DOHH2 (cell line): ENCODE measurements at regions not wholly inside any gene's neighbourhood (a gene's known extent, or its start where the extent isn't known, plus 50 kb on each side); places are given as distances from the start of the nearest gene placed in this dataset.

Source experiments
- CTCF ChIP-seq: fragments of 200-600 bp; sonication (generic); IDR thresholded peaks from one replicate; pipeline ENCODE4 v1.5.1; 2014; ENCODE audit warnings: antibody characterized with exemption, mild to moderate bottlenecking, low read depth, low read length; ENCODE audit not compliant: poor library complexity, severe bottlenecking
- EZH2phosphoT487 ChIP-seq: fragments of 200-600 bp; sonication (generic); IDR thresholded peaks from 2 replicates; pipeline ENCODE4 v1.6.1; 2017; ENCODE audit warnings: borderline replicate concordance, mild to moderate bottlenecking, antibody characterized with exemption, low read length, moderate library complexity, mixed read lengths

GRCh38 chr13:30526612-30527495, 61.1 kb upstream of the HMGB1 start:
- TF ChIP-seq CTCF (no peak), EZH2phosphoT487 (no peak)
